Activated B cell treated with CpG ODN at 0.5 μM for 24 hours (primary cell): ENCODE measurements at regions not wholly inside any gene's neighbourhood (a gene's known extent, or its start where the extent isn't known, plus 50 kb on each side); places are given as distances from the start of the nearest gene placed in this dataset.

Experiments used
- ATAC-seq: fragments of 200-7000 bp; cut with Tn5 transposase; one replicate; pipeline ENCODE4 v1.10.0; 2021; ENCODE audit warnings: low read depth, mild to moderate bottlenecking, moderate library complexity
- CTCF ChIA-PET: fragments of 350-600 bp; sonication (Branson Sonifier 250); formaldehyde crosslinking; loops from one replicate; lab custom pipeline; 2021; ENCODE audit warnings: antibody characterized with exemption; lab: Charles Lee
- POLR2A ChIA-PET: fragments of 350-600 bp; sonication (Branson Sonifier 250); formaldehyde crosslinking; loops from one replicate; lab custom pipeline; 2021; ENCODE audit warnings: antibody characterized with exemption; lab: Charles Lee
- DNase-seq: peaks from one replicate; pipeline ENCODE4 v3.0.0; 2022
- H3K27ac Mint-ChIP-seq: one replicate; pipeline ENCODE4 v1.8.0; 2020; ENCODE audit warnings: mixed read lengths
- H3K27me3 Mint-ChIP-seq: one replicate; pipeline ENCODE4 v1.8.0; 2021; ENCODE audit warnings: mixed read lengths
- H3K36me3 Mint-ChIP-seq: one replicate; pipeline ENCODE4 v1.8.0; 2021; ENCODE audit warnings: low read depth, mixed read lengths
- H3K4me1 Mint-ChIP-seq: one replicate; pipeline ENCODE4 v1.8.0; 2021; ENCODE audit warnings: mixed read lengths
- H3K4me3 Mint-ChIP-seq: one replicate; pipeline ENCODE4 v1.8.0; 2020; ENCODE audit warnings: mild to moderate bottlenecking, mixed read lengths
- H3K9me3 Mint-ChIP-seq: one replicate; pipeline ENCODE4 v1.8.0; 2020; ENCODE audit warnings: mixed read lengths
- intact Hi-C: fragments of 100-400 bp; cut with micrococcal nuclease; formaldehyde crosslinking; loops from one replicate; pipeline ENCODE4 v1.15.1; 2024
- TF ChIP-seq, protein P1 (sequence below): fragments of 200-600 bp; IDR thresholded peaks from one replicate; pipeline ENCODE4 v1.8.0; 2022; ENCODE audit warnings: antibody characterized with exemption, mild to moderate bottlenecking

GRCh38 chr11:91703042-91703441 lies 521.6 kb upstream of the FAT3 start:
- ATAC-seq (no peak), DNase-seq (no peak)
- H3K36me3 Mint-ChIP-seq, result no peaks in the 10 kb centered on the region
- no peaks in the 10 kb centered on the region for H3K27me3 Mint-ChIP-seq
- CTCF ChIA-PET, result no interaction called here
- H3K27ac Mint-ChIP-seq, result no peak overlapping the region
- TF ChIP-seq, protein P1, sequence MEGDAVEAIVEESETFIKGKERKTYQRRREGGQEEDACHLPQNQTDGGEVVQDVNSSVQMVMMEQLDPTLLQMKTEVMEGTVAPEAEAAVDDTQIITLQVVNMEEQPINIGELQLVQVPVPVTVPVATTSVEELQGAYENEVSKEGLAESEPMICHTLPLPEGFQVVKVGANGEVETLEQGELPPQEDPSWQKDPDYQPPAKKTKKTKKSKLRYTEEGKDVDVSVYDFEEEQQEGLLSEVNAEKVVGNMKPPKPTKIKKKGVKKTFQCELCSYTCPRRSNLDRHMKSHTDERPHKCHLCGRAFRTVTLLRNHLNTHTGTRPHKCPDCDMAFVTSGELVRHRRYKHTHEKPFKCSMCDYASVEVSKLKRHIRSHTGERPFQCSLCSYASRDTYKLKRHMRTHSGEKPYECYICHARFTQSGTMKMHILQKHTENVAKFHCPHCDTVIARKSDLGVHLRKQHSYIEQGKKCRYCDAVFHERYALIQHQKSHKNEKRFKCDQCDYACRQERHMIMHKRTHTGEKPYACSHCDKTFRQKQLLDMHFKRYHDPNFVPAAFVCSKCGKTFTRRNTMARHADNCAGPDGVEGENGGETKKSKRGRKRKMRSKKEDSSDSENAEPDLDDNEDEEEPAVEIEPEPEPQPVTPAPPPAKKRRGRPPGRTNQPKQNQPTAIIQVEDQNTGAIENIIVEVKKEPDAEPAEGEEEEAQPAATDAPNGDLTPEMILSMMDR, result no peak
- H3K4me1 Mint-ChIP-seq, result no peaks in the 10 kb centered on the region
- peaks cover 4% of the 10 kb centered on the region for H3K9me3 Mint-ChIP-seq
- H3K4me3 Mint-ChIP-seq, result no peak overlapping the region
- POLR2A ChIA-PET, result no interaction called here
- intact Hi-C loops, result no loop called here

DNA sequence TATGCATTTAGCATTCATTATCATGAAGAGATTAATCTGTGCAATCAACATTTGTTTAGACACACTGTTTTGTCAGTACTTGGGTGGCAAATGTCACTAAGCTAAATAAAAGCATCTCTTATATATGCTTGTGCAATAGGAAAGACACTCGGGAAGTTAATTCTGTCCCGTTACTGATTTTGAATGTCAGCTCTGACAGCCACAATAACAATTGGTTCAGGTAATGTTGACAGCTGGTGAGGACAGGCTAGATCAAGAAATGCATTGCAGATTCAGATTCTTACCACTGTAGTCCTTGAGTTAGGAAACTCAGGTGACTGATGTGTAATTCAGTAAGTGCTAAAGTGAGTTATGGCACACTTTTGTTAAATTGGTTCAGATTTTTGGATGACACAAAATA lies 523.8 kb upstream of the FAT3 start:
- TF ChIP-seq, protein P1, result no peak
- Mint-ChIP-seq H3K4me3 (no peak overlapping the region), H3K27me3 (no peaks in the 10 kb centered on the region), H3K27ac (no peak overlapping the region), H3K9me3 (peaks cover 7% of the 10 kb centered on the region), H3K4me1 (no peaks in the 10 kb centered on the region), H3K36me3 (no peaks in the 10 kb centered on the region)
- intact Hi-C loops, result no loop called here
- no peak for DNase-seq
- POLR2A ChIA-PET, result no interaction called here
- CTCF ChIA-PET, result no interaction called here
- no peak for ATAC-seq

- TF ChIP-seq, protein P1, result no peak
- no peaks in the 10 kb centered on the region for H3K36me3 Mint-ChIP-seq
- H3K9me3 Mint-ChIP-seq, result peaks cover 8% of the 10 kb centered on the region
- H3K27ac Mint-ChIP-seq, result no peak overlapping the region
- ChIA-PET POLR2A (no interaction called here), CTCF (no interaction called here)
- ATAC-seq (no peak), DNase-seq (no peak)
- no peaks in the 10 kb centered on the region for H3K27me3 Mint-ChIP-seq
- no peaks in the 10 kb centered on the region for H3K4me1 Mint-ChIP-seq
- intact Hi-C loops, result no loop called here
- H3K4me3 Mint-ChIP-seq, result no peak overlapping the region
These were observed 525.8 kb upstream of the FAT3 start for GRCh38 chr11:91698845-91699244.

- POLR2A ChIA-PET, result no interaction called here
These were observed 530.3 kb upstream of the FAT3 start for GRCh38 chr11:91694331-91694730.

DNA sequence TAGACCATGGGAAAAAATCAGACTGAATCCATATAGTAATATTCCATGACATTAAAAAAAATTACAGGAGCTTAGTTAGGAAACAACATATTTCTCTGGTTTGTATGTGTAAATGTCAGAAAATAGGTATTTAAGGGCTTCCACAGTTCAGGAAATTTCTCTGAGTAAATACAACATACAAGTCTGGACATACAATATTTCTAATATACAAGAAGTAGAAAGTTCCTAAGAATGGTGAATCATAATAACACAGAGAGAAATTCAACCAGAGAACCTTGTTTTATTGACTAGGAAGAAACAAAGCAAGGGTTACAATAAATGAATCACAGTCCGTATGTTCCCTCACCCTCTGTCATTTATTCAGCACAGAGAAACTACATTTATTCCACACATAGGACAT lies 532.7 kb upstream of the FAT3 start:
- H3K27ac Mint-ChIP-seq, result no peak overlapping the region
- intact Hi-C loops, result no loop called here
- H3K27me3 Mint-ChIP-seq, result no peaks in the 10 kb centered on the region
- DNase-seq (no peak), ATAC-seq (no peak)
- POLR2A ChIA-PET, result no interaction called here
- peaks cover 3% of the 10 kb centered on the region for H3K9me3 Mint-ChIP-seq
- no peaks in the 10 kb centered on the region for H3K4me1 Mint-ChIP-seq
- no peak overlapping the region for H3K4me3 Mint-ChIP-seq
- TF ChIP-seq, protein P1, result no peak
- no peaks in the 10 kb centered on the region for H3K36me3 Mint-ChIP-seq
- CTCF ChIA-PET, result no interaction called here

More at GRCh38 chr11:91694331-91694730, 530.3 kb upstream of the FAT3 start:
- no peaks in the 10 kb centered on the region for H3K4me1 Mint-ChIP-seq
- CTCF ChIA-PET, result no interaction called here
- DNase-seq, result no peak
- ATAC-seq, result no peak
- H3K27me3 Mint-ChIP-seq, result no peaks in the 10 kb centered on the region
- H3K9me3 Mint-ChIP-seq, result peaks cover 5% of the 10 kb centered on the region
- H3K36me3 Mint-ChIP-seq, result no peaks in the 10 kb centered on the region
- intact Hi-C loops, result no loop called here
- TF ChIP-seq, protein P1, result no peak
- H3K27ac Mint-ChIP-seq, result no peak overlapping the region
- H3K4me3 Mint-ChIP-seq, result no peak overlapping the region
